H1 (cell line): ENCODE measurements at regions not wholly inside any gene's neighbourhood (a gene's known extent, or its start where the extent isn't known, plus 50 kb on each side); places are given as distances from the start of the nearest gene placed in this dataset.

Experiments
- CTCF ChIA-PET: fragments of 300-600 bp; sonication (Branson Sonifier 250); formaldehyde crosslinking; loops from one replicate; lab custom pipeline; 2021; ENCODE audit not compliant: partially characterized antibody; lab: Charles Lee
- POLR2A ChIA-PET: fragments of 300-600 bp; sonication (Branson Sonifier 250); formaldehyde crosslinking; loops from one replicate; lab custom pipeline; 2021; ENCODE audit warnings: inconsistent platforms; ENCODE audit not compliant: partially characterized antibody; lab: Charles Lee
- DNase-seq, 2 experiments: peaks; one replicate each; pipeline versions ENCODE4 v3.0.0 to v3.0.0-alpha.2; 2010 to 2022; ENCODE audit warnings: low spot score in 2 of 2, low read depth in 1 of 2, mixed read lengths in 1 of 2
- FAIRE-seq: peaks from 2 replicates; lab custom pipeline; 2011; peaks lifted over from hg19 to GRCh38; lab: Jason Lieb, UNC
- H2AFZ ChIP-seq: 2 replicates; pipeline ENCODE4 v1.8.1; 2012; ENCODE audit warnings: low read length, inconsistent platforms
- H2AK5ac ChIP-seq: 2 replicates; pipeline ENCODE4 v1.6.1; 2013; ENCODE audit warnings: low read depth, low read length
- H2BK120ac ChIP-seq: replicated peaks from 2 replicates; pipeline ENCODE3; 2013; ENCODE audit warnings: low read depth, low read length, inconsistent platforms
- H2BK12ac ChIP-seq: 2 replicates; pipeline ENCODE4 v1.6.1; 2013; ENCODE audit warnings: low read depth, low read length
- H2BK15ac ChIP-seq: 2 replicates; pipeline ENCODE4 v1.6.1; 2013; ENCODE audit warnings: low read length
- H2BK20ac ChIP-seq: 2 replicates; pipeline ENCODE4 v1.6.1; 2013; ENCODE audit warnings: low read length
- H2BK5ac ChIP-seq: 2 replicates; pipeline ENCODE4 v1.6.1; 2013; ENCODE audit warnings: low read depth, low read length
- H3K14ac ChIP-seq: 2 replicates; pipeline ENCODE4 v1.6.1; 2013; ENCODE audit warnings: inconsistent platforms; ENCODE audit not compliant: insufficient read length
- H3K18ac ChIP-seq: 2 replicates; pipeline ENCODE4 v1.6.1; 2013; ENCODE audit warnings: low read length; ENCODE audit errors: extremely low read depth
- H3K23ac ChIP-seq: 2 replicates; pipeline ENCODE4 v1.6.1; 2013; ENCODE audit warnings: inconsistent platforms; ENCODE audit not compliant: insufficient read length
- H3K23me2 ChIP-seq: 2 replicates; pipeline ENCODE4 v1.6.1; 2013; ENCODE audit warnings: low read depth, low read length
- H3K27ac ChIP-seq: 2 replicates; pipeline ENCODE4 v1.6.1; 2011; ENCODE audit warnings: low read depth, low read length, inconsistent platforms
- H3K27me3 ChIP-seq, 4 experiments: replicated peaks in 1 of 4; 1 replicate in 1 of 4; 2 replicates in 3 of 4; pipeline versions ENCODE4 v1.6.1 to v1.8.1; 2011 to 2013; ENCODE audit warnings: low read length in 3 of 4, mild to moderate bottlenecking in 3 of 4, inconsistent platforms in 2 of 4, mixed read lengths in 2 of 4, moderate library complexity in 1 of 4; ENCODE audit not compliant: control insufficient read depth in 3 of 4, insufficient read depth in 3 of 4; ENCODE audit errors: extremely low read depth in 1 of 4
- H3K36me3 ChIP-seq, 4 experiments: 2 replicates each; pipeline versions ENCODE4 v1.6.1 to v1.8.1; 2011 to 2013; ENCODE audit warnings: mild to moderate bottlenecking in 4 of 4, low read length in 3 of 4, moderate library complexity in 2 of 4, control low read depth in 1 of 4, inconsistent platforms in 1 of 4; ENCODE audit not compliant: insufficient read depth in 4 of 4, control insufficient read depth in 2 of 4
- H3K4ac ChIP-seq: replicated peaks from 2 replicates; pipeline ENCODE3; 2013; ENCODE audit warnings: low read length, low read depth, mixed read lengths, inconsistent platforms; ENCODE audit not compliant: insufficient read length
- H3K4me1 ChIP-seq, 4 experiments: replicated peaks in 1 of 4; 1 replicate in 1 of 4; 2 replicates in 3 of 4; pipeline versions ENCODE4 v1.6.1 to v1.8.1; 2011 to 2013; ENCODE audit warnings: low read length in 3 of 4, inconsistent platforms in 2 of 4, mixed read lengths in 1 of 4; ENCODE audit not compliant: insufficient read depth in 4 of 4, control insufficient read depth in 3 of 4
- H3K4me2 ChIP-seq, 2 experiments: 2 replicates each; pipeline versions ENCODE4 v1.6.1 to v1.8.1; 2011 to 2013; ENCODE audit warnings: low read depth in 2 of 2, low read length in 2 of 2, control low read depth in 1 of 2, inconsistent platforms in 1 of 2, mild to moderate bottlenecking in 1 of 2; ENCODE audit not compliant: insufficient read depth in 1 of 2
- H3K4me3 ChIP-seq, 4 experiments: fragments of 200-600, 300-600 bp in 1 of 4; sonication (generic), shearing (Covaris generic), sonication (Bioruptor Twin) in 1 of 4; 2 replicates each; pipeline versions ENCODE4 v1.5.1 to v1.8.1; 2011 to 2016; ENCODE audit warnings: low read length in 4 of 4, low read depth in 3 of 4, control low read depth in 2 of 4, inconsistent platforms in 2 of 4, mild to moderate bottlenecking in 2 of 4, mixed read lengths in 1 of 4, moderate library complexity in 1 of 4; ENCODE audit not compliant: insufficient read depth in 2 of 4; ENCODE audit errors: extremely low read depth in 1 of 4
- H3K56ac ChIP-seq: replicated peaks from 2 replicates; pipeline ENCODE3; 2013; ENCODE audit warnings: low read depth, mild to moderate bottlenecking, mixed read lengths, low read length, inconsistent platforms; ENCODE audit not compliant: insufficient read length
- H3K79me1 ChIP-seq: 2 replicates; pipeline ENCODE4 v1.6.1; 2013; ENCODE audit warnings: low read depth, low read length, control low read depth
- H3K79me2 ChIP-seq, 2 experiments: 2 replicates each; pipeline versions ENCODE4 v1.6.1 to v1.8.1; 2012 to 2013; ENCODE audit warnings: low read length in 2 of 2, mild to moderate bottlenecking in 2 of 2, inconsistent platforms in 1 of 2; ENCODE audit not compliant: insufficient read depth in 2 of 2, control insufficient read depth in 1 of 2
- H3K9ac ChIP-seq, 4 experiments: replicated peaks in 1 of 4; 1 replicate in 1 of 4; 2 replicates in 3 of 4; pipeline versions ENCODE4 v1.6.1 to v1.8.1; 2011 to 2013; ENCODE audit warnings: low read depth in 3 of 4, low read length in 3 of 4, control low read depth in 2 of 4, mild to moderate bottlenecking in 2 of 4, moderate library complexity in 2 of 4, inconsistent platforms in 1 of 4; ENCODE audit errors: extremely low read depth in 1 of 4
- H3K9me3 ChIP-seq, 2 experiments: 2 replicates each; pipeline versions ENCODE4 v1.6.1 to v1.8.1; 2012 to 2013; ENCODE audit warnings: mild to moderate bottlenecking in 2 of 2, moderate library complexity in 2 of 2, control low read depth in 1 of 2, inconsistent platforms in 1 of 2, low read depth in 1 of 2, low read length in 1 of 2, mixed read lengths in 1 of 2; ENCODE audit not compliant: insufficient read depth in 2 of 2
- H4K20me1 ChIP-seq, 2 experiments: replicated peaks in 1 of 2; 2 replicates each; pipeline versions ENCODE3 to v1.8.1; 2011 to 2013; ENCODE audit warnings: inconsistent platforms in 2 of 2, low read length in 2 of 2, mild to moderate bottlenecking in 1 of 2; ENCODE audit not compliant: insufficient read depth in 2 of 2, control insufficient read depth in 1 of 2
- H4K5ac ChIP-seq: 2 replicates; pipeline ENCODE4 v1.6.1; 2013; ENCODE audit warnings: low read length, low read depth, mixed read lengths, inconsistent platforms; ENCODE audit not compliant: insufficient read length
- H4K8ac ChIP-seq: 2 replicates; pipeline ENCODE4 v1.8.0; 2013; ENCODE audit warnings: mild to moderate bottlenecking, moderate library complexity, low read length, inconsistent platforms; ENCODE audit not compliant: insufficient read depth; ENCODE audit errors: extremely low read depth
- H4K91ac ChIP-seq: replicated peaks from 2 replicates; pipeline ENCODE3; 2013; ENCODE audit warnings: low read length, mixed read lengths, inconsistent platforms; ENCODE audit not compliant: insufficient read length
- CBX5 ChIP-seq: fragments of 300-800, 300-1000 bp; sonication (generic); IDR thresholded peaks from 2 replicates; pipeline ENCODE4 v1.7.1; 2016; ENCODE audit warnings: antibody characterized with exemption, low read length, low read depth
- CBX8 ChIP-seq: fragments of 300-800, 300-1000 bp; sonication (generic); IDR thresholded peaks from 2 replicates; pipeline ENCODE4 v1.7.1; 2016; ENCODE audit warnings: low read depth, low read length, borderline replicate concordance
- CREB1 ChIP-seq: IDR thresholded peaks from 2 replicates; pipeline ENCODE4 v1.6.1; 2012; ENCODE audit warnings: inconsistent platforms
- HDAC2 ChIP-seq, 2 experiments: fragments of 300-600 bp in 1 of 2; sonication (generic) in 1 of 2; IDR thresholded peaks; 2 replicates each; pipeline ENCODE4 v1.6.1; 2011 to 2012; ENCODE audit warnings: low read depth in 2 of 2, low read length in 2 of 2, mild to moderate bottlenecking in 2 of 2, moderate library complexity in 2 of 2, borderline replicate concordance in 1 of 2, inconsistent platforms in 1 of 2
- JUN ChIP-seq: IDR thresholded peaks from 2 replicates; pipeline ENCODE4 v1.6.1; 2011; ENCODE audit warnings: low read depth, mild to moderate bottlenecking, improper control_type of control experiment, low read length
- KDM1A ChIP-seq: fragments of 200-600, 300-600 bp; sonication (generic); IDR thresholded peaks from 2 replicates; pipeline ENCODE4 v1.7.1; 2016; ENCODE audit warnings: mild to moderate bottlenecking, low read length, borderline replicate concordance
- NRF1 ChIP-seq: IDR thresholded peaks from 2 replicates; pipeline ENCODE4 v1.6.1; 2011; ENCODE audit warnings: mild to moderate bottlenecking, low read depth, low read length, improper control_type of control experiment
- POU5F1 ChIP-seq: IDR thresholded peaks from 2 replicates; pipeline ENCODE4 v1.6.1; 2011; ENCODE audit warnings: low read depth, mild to moderate bottlenecking, low read length, moderate library complexity
- RNF2 ChIP-seq: fragments of 200-900, 300-1000 bp; sonication (generic); IDR thresholded peaks from 2 replicates; pipeline ENCODE4 v1.7.1; 2016; ENCODE audit warnings: borderline replicate concordance, low read depth, mild to moderate bottlenecking, antibody characterized with exemption, low read length; ENCODE audit not compliant: poor library complexity, severe bottlenecking; ENCODE audit errors: missing control alignments
- RXRA ChIP-seq: IDR thresholded peaks from 2 replicates; pipeline ENCODE4 v1.6.1; 2011; ENCODE audit warnings: low read depth, mild to moderate bottlenecking, low read length, moderate library complexity; ENCODE audit not compliant: insufficient read depth
- TAF1 ChIP-seq: IDR thresholded peaks from 2 replicates; pipeline ENCODE4 v1.6.1; 2011; ENCODE audit warnings: mild to moderate bottlenecking, low read depth, low read length
- YY1 ChIP-seq: IDR thresholded peaks from 2 replicates; pipeline ENCODE4 v1.6.1; 2011; ENCODE audit warnings: low read depth, mild to moderate bottlenecking, low read length
- WGBS, 2 experiments: shearing (Covaris generic) in 1 of 2; methylation state at CpG; one replicate each; pipeline versions ENCODE4 v1.1.6 to v1.1.7; 2013 to 2015; ENCODE audit warnings: low lambda C conversion rate in 2 of 2, mixed read lengths in 2 of 2, inconsistent platforms in 1 of 2, low coverage in 1 of 2, missing lambda C conversion rate in 1 of 2; ENCODE audit not compliant: insufficient replicate concordance in 2 of 2, insufficient coverage in 1 of 2, insufficient read length in 1 of 2; ENCODE audit errors: extremely low coverage in 1 of 2, missing lambda C conversion rate in 1 of 2; 5-methylcytosine and 5-hydroxymethylcytosine counted together
- TF ChIP-seq, protein P1 (sequence below): IDR thresholded peaks from 2 replicates; pipeline ENCODE4 v1.6.1; 2012; ENCODE audit warnings: low read length, inconsistent platforms

DNA sequence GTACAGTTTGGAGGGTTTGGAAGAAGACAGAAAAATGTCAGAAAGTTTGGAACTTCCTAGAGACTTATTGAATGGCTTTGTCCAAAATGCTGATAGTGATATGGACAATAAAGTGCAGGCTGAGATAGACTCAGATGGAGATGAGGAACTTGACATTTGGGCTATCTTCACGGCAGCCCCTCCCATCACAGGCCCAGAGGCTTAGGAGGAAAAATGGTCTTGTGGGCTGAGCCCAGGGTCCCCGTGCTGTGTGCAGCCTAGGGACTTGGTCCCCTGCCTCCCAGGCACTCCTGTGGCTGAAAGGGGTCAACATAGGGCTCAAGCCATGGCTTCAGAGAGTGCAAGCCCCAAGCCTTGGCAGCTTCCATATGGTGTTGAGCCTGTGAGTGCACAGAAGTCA is 79.0 kb downstream of the CMAS start:
- Histone ChIP-seq H3K4ac (no peak overlapping the region), H3K14ac (no peak overlapping the region), H4K5ac (no peak overlapping the region), H4K8ac (no peak overlapping the region), H3K9me3 (peaks cover 9 to 11% of the 10 kb centered on the region in 2 experiments; a peak in 3 of 4 replicates), H3K56ac (no peak overlapping the region), H2AFZ (no peak overlapping the region), H2BK12ac (no peak overlapping the region), H3K4me3 (no peak overlapping the region), H3K18ac (no peak overlapping the region), H2BK120ac (no peak overlapping the region), H3K27ac (no peak overlapping the region), H3K23me2 (no peaks in the 10 kb centered on the region), H2BK20ac (no peak overlapping the region), H3K4me2 (no peak overlapping the region), H3K23ac (no peak overlapping the region), H3K9ac (no peak overlapping the region), H3K79me2 (no peaks in the 10 kb centered on the region), H2BK15ac (no peak overlapping the region), H3K79me1 (no peaks in the 10 kb centered on the region), H3K27me3 (no peaks in the 10 kb centered on the region; a peak in 1 of 7 replicates), H4K20me1 (no peaks in the 10 kb centered on the region), H3K4me1 (no peaks in the 10 kb centered on the region), H2BK5ac (no peak overlapping the region), H2AK5ac (no peak overlapping the region), H4K91ac (no peak overlapping the region), H3K36me3 (peaks cover 0 to 3% (median 0%) of the 10 kb centered on the region in 4 experiments; a peak in 1 of 8 replicates)
- DNase-seq (no peak), FAIRE-seq (no peak)
- WGBS, 2 experiments: 95% methylated on average over 2 of the region's 2 CpGs; no CpG with 5 or more reads in 1 of the 2 experiments
- ChIA-PET CTCF (interaction anchor here (0.6 kb wide), 1 partner anchor 430 kb away, joined by 3 read pairs; no protein-coding TSS in a partner anchor), POLR2A (no interaction called here)
- TF ChIP-seq CBX8 (no peak), RXRA (no peak), POU5F1 (no peak), CBX5 (no peak), TAF1 (no peak), YY1 (no peak), HDAC2 (IDR thresholded peaks at IDR 0.05; ENCODE audit: borderline replicate concordance in 1 of 2, low read depth in 2 of 2, low read length in 2 of 2) (no peak), KDM1A (no peak), NRF1 (no peak), CREB1 (no peak), JUN (no peak), RNF2 (no peak)
- TF ChIP-seq, protein P1, sequence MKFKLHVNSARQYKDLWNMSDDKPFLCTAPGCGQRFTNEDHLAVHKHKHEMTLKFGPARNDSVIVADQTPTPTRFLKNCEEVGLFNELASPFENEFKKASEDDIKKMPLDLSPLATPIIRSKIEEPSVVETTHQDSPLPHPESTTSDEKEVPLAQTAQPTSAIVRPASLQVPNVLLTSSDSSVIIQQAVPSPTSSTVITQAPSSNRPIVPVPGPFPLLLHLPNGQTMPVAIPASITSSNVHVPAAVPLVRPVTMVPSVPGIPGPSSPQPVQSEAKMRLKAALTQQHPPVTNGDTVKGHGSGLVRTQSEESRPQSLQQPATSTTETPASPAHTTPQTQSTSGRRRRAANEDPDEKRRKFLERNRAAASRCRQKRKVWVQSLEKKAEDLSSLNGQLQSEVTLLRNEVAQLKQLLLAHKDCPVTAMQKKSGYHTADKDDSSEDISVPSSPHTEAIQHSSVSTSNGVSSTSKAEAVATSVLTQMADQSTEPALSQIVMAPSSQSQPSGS: no peak
